ENCODE measurements at regions not wholly inside any gene's neighbourhood (a gene's known extent, or its start where the extent isn't known, plus 50 kb on each side); places are given as distances from the start of the nearest gene placed in this dataset.

DNA sequence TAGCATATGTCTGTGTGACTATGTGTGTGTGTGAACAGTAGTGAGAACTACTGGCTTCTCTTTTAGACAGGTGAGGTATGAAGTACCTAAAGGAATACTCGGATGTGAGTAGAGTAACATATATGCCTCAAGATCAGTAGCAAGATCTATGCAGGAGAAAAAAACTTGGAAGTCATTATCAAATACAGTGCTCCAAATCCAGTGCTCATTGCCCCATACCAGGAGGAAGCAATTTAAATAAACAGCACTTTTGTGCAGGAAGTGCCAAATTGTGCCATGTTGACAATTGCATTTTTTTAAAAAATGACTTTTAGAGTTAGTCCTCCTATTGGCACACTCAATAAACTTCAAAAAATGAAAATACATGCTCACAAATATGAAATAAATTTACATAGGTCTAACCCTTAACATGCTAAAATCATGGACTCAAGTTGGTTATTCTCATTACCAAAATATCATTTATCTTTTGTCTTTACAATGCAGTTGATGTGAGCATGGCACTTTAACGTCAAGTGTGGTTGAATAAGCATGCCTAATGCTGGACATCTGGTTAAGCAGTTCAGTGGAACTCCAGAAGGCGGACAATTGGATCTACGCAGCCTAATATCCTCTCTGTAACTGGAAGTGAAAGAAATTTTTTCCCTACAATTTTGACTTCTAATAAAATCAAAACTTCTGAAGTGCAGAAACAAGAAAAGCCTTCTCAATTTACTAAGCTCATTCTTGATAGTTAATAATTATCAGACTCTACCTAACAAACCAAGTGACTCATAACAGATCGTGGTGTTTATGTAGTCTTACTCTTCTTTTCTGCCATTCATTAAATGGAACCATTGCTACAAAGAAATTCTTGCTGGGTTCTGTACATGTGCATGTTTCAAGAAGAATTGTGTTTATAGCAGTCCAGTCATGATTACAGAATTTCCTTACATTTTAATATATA is 195.2 kb downstream of the MDFIC start:
- Histone ChIP-seq H3K27me3 (ENCODE audit: control insufficient read depth in 2 of 2, insufficient read depth in 2 of 2, low read length in 2 of 2) (no peaks in the 10 kb centered on the region), H4K20me1 (replicated peaks; ENCODE audit: control insufficient read depth, insufficient read depth, low read length) (no peaks in the 10 kb centered on the region), H3K4me2 (ENCODE audit: insufficient read depth, low read length) (no peak overlapping the region), H3K36me3 (ENCODE audit: control insufficient read depth, insufficient read depth, low read length) (no peaks in the 10 kb centered on the region), H3K4me3 (no peak overlapping the region), H2AFZ (ENCODE audit: low read depth, low read length) (no peak overlapping the region), H3K4me1 (replicated peaks in 1 of 2; ENCODE audit: control insufficient read depth in 2 of 2, insufficient read depth in 2 of 2, low read length in 2 of 2) (no peaks in the 10 kb centered on the region), H3K79me2 (ENCODE audit: control insufficient read depth, insufficient read depth, low read length) (no peaks in the 10 kb centered on the region), H3K9ac (ENCODE audit: insufficient read depth in 1 of 2, low read depth in 2 of 2, low read length in 2 of 2) (no peak overlapping the region), H3K9me1 (ENCODE audit: control insufficient read depth, insufficient read depth, low read length) (no peaks in the 10 kb centered on the region), H3K9me3 (replicated peaks; ENCODE audit: control insufficient read depth, insufficient read depth, low read depth, low read length) (no peaks in the 10 kb centered on the region), H3K27ac (ENCODE audit: extremely low read depth, low read depth, low read length) (no peak overlapping the region)
- in situ Hi-C loops (cut with MboI) = no loop called here
- no peak for ATAC-seq
- no peak for FAIRE-seq
- ChIA-PET POLR2A (no interaction called here), CTCF (ENCODE audit: low intra/inter-chr PET ratio) (interaction anchor here (0.6 kb wide), 1 partner anchor 968 kb away, joined by 3 read pairs; no protein-coding TSS in a partner anchor)
- BruUV-seq (replicated peaks) = no TSS peak
- no peak for DNase-seq (ENCODE audit: extremely low read depth in 1 of 4, low spot score in 3 of 4)
- WGBS (ENCODE audit: insufficient coverage, low coverage, missing lambda C conversion rate) = 2% methylated on average over 5 of the region's 5 CpGs
- intact Hi-C loops (cut with micrococcal nuclease) = loop anchor here (5.0 kb wide), 1 partner anchor 270 kb away; no protein-coding TSS in a partner anchor
- TF ChIP-seq FOXM1 (IDR thresholded peaks at IDR 0.05; ENCODE audit: low read depth) = no peak
- TF ChIP-seq FOXM1 (CRISPR knock-in tag; IDR thresholded peaks at IDR 0.05; ENCODE audit: low read depth) = no peak
- TF ChIP-seq, protein P1, sequence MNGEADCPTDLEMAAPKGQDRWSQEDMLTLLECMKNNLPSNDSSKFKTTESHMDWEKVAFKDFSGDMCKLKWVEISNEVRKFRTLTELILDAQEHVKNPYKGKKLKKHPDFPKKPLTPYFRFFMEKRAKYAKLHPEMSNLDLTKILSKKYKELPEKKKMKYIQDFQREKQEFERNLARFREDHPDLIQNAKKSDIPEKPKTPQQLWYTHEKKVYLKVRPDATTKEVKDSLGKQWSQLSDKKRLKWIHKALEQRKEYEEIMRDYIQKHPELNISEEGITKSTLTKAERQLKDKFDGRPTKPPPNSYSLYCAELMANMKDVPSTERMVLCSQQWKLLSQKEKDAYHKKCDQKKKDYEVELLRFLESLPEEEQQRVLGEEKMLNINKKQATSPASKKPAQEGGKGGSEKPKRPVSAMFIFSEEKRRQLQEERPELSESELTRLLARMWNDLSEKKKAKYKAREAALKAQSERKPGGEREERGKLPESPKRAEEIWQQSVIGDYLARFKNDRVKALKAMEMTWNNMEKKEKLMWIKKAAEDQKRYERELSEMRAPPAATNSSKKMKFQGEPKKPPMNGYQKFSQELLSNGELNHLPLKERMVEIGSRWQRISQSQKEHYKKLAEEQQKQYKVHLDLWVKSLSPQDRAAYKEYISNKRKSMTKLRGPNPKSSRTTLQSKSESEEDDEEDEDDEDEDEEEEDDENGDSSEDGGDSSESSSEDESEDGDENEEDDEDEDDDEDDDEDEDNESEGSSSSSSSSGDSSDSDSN (IDR thresholded peaks at IDR 0.05; ENCODE audit: borderline replicate concordance in 1 of 2, low read depth in 2 of 2, low read length in 2 of 2) = no peak
- TF ChIP-seq GABPA (tag; conservative IDR thresholded peaks at IDR 0.05; ENCODE audit: low read depth) = no peak
- TF ChIP-seq POLR3G (IDR thresholded peaks at IDR 0.05; ENCODE audit: extremely low read depth, insufficient read length, insufficient replicate concordance) = no peak
- no peak for TF ChIP-seq ZNF347 (CRISPR knock-in tag; IDR thresholded peaks at IDR 0.05; ENCODE audit: low read depth)
- TF ChIP-seq, protein P2, sequence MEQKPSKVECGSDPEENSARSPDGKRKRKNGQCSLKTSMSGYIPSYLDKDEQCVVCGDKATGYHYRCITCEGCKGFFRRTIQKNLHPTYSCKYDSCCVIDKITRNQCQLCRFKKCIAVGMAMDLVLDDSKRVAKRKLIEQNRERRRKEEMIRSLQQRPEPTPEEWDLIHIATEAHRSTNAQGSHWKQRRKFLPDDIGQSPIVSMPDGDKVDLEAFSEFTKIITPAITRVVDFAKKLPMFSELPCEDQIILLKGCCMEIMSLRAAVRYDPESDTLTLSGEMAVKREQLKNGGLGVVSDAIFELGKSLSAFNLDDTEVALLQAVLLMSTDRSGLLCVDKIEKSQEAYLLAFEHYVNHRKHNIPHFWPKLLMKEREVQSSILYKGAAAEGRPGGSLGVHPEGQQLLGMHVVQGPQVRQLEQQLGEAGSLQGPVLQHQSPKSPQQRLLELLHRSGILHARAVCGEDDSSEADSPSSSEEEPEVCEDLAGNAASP (IDR thresholded peaks at IDR 0.05) = no peak
- no peak for TF ChIP-seq PHTF2 (CRISPR knock-in tag; IDR thresholded peaks at IDR 0.05)
- no peak for TF ChIP-seq U2AF1 (optimal IDR thresholded peaks at IDR 0.05; ENCODE audit: low read depth, low read length)
- no peak for TF ChIP-seq ZNF263 (CRISPR knock-in tag; IDR thresholded peaks at IDR 0.05; ENCODE audit: borderline replicate concordance)
- no peak for TF ChIP-seq HDAC2 (IDR thresholded peaks at IDR 0.05)
- no peak for TF ChIP-seq MAZ (CRISPR knock-in tag; conservative IDR thresholded peaks at IDR 0.05 in 1 of 2, IDR thresholded peaks at IDR 0.05 in 1 of 2)
- no peak for TF ChIP-seq PTTG1 (tag; IDR thresholded peaks at IDR 0.05; ENCODE audit: low read depth)
- TF ChIP-seq, protein P3, sequence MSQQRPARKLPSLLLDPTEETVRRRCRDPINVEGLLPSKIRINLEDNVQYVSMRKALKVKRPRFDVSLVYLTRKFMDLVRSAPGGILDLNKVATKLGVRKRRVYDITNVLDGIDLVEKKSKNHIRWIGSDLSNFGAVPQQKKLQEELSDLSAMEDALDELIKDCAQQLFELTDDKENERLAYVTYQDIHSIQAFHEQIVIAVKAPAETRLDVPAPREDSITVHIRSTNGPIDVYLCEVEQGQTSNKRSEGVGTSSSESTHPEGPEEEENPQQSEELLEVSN (IDR thresholded peaks at IDR 0.05; ENCODE audit: borderline replicate concordance in 1 of 2, extremely low read depth in 1 of 2, insufficient read depth in 1 of 2, insufficient read length in 1 of 2, low read depth in 1 of 2, low read length in 1 of 2, poor library complexity in 1 of 2, severe bottlenecking in 1 of 2) = no peak
